22Rv1 (cell line): ENCODE measurements at regions not wholly inside any gene's neighbourhood (a gene's known extent, or its start where the extent isn't known, plus 50 kb on each side); places are given as distances from the start of the nearest gene placed in this dataset.

Experiments
- ZFX ChIP-seq: fragments of 450-650 bp; IDR thresholded peaks from 2 replicates; pipeline ENCODE4 v1.6.1; 2017; ENCODE audit warnings: antibody characterized with exemption, borderline replicate concordance
- TF ChIP-seq, protein P1 (sequence below): fragments of 450-650 bp; IDR thresholded peaks from 2 replicates; pipeline ENCODE4 v1.5.1; 2017; ENCODE audit warnings: mild to moderate bottlenecking

DNA sequence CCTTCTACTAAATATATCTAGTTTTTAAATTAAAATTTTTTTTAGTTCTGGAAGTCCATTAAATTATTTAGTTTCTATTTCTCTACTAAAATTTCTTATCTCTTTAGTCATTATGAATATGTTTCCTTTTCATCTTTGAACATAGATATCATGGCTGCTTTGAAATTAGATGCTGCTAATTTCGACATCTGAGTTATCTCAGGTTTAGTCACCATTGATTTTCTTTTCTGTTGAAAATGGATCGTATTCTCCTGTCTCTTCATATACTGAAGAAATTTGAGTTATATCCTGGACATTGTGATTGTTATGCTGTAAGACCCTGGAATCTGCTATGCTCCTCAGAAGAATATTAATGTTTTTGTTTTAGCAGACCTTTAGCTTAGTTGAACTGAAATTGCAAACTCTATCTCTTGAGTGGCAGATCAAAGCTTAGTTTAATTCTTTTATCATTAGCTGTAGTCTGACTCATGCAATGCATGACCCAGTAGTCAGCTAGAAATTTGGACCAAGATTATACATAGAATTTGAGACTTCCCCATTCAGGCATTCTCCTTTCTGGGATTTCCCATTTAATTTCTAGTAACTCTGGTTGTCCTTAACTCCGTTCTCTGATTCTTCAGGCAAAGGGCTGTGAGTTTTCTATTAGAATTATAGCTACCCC is 439.8 kb upstream of the IL12A start:
- TF ChIP-seq, protein P1, sequence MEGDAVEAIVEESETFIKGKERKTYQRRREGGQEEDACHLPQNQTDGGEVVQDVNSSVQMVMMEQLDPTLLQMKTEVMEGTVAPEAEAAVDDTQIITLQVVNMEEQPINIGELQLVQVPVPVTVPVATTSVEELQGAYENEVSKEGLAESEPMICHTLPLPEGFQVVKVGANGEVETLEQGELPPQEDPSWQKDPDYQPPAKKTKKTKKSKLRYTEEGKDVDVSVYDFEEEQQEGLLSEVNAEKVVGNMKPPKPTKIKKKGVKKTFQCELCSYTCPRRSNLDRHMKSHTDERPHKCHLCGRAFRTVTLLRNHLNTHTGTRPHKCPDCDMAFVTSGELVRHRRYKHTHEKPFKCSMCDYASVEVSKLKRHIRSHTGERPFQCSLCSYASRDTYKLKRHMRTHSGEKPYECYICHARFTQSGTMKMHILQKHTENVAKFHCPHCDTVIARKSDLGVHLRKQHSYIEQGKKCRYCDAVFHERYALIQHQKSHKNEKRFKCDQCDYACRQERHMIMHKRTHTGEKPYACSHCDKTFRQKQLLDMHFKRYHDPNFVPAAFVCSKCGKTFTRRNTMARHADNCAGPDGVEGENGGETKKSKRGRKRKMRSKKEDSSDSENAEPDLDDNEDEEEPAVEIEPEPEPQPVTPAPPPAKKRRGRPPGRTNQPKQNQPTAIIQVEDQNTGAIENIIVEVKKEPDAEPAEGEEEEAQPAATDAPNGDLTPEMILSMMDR = no peak
- TF ChIP-seq ZFX = no peak
